ENCODE measurements at regions not wholly inside any gene's neighbourhood (a gene's known extent, or its start where the extent isn't known, plus 50 kb on each side); places are given as distances from the start of the nearest gene placed in this dataset.

GRCh38 chr16:54370278-54371040, 83.9 kb upstream of the IRX3 start:
- H3K4me3 ChIP-seq (ENCODE audit: low read depth, low read length), result no peak overlapping the region
- TF ChIP-seq CTCF (IDR thresholded peaks at IDR 0.05; ENCODE audit: insufficient read depth, low read depth, low read length, missing control alignments), result no peak
- DNase-seq (ENCODE audit: low read depth), result no peak

GRCh38 chr16:54369861-54370260, 83.3 kb upstream of the IRX3 start:
- no peak overlapping the region for H3K4me3 ChIP-seq (ENCODE audit: low read depth, low read length)
- no peak for TF ChIP-seq CTCF (IDR thresholded peaks at IDR 0.05; ENCODE audit: insufficient read depth, low read depth, low read length, missing control alignments)
- DNase-seq (ENCODE audit: low read depth), result no peak

- H3K4me3 ChIP-seq (ENCODE audit: low read depth, low read length), result no peak overlapping the region
- no peak for TF ChIP-seq CTCF (IDR thresholded peaks at IDR 0.05; ENCODE audit: insufficient read depth, low read depth, low read length, missing control alignments)
- DNase-seq (ENCODE audit: low read depth), result no peak
Observed at GRCh38 chr16:54366943-54367342, 80.4 kb upstream of the IRX3 start.

- TF ChIP-seq CTCF (IDR thresholded peaks at IDR 0.05; ENCODE audit: insufficient read depth, low read depth, low read length, missing control alignments), result no peak
- no peak overlapping the region for H3K4me3 ChIP-seq (ENCODE audit: low read depth, low read length)
- DNase-seq (ENCODE audit: low read depth), result no peak
Observed at GRCh38 chr16:54365990-54366634, 79.5 kb upstream of the IRX3 start.

- no peak for DNase-seq (ENCODE audit: low read depth)
- H3K4me3 ChIP-seq (ENCODE audit: low read depth, low read length), result no peak overlapping the region
- TF ChIP-seq CTCF (IDR thresholded peaks at IDR 0.05; ENCODE audit: insufficient read depth, low read depth, low read length, missing control alignments), result no peak
Observed at GRCh38 chr16:54363766-54364165, 77.2 kb upstream of the IRX3 start.

- TF ChIP-seq CTCF (IDR thresholded peaks at IDR 0.05; ENCODE audit: insufficient read depth, low read depth, low read length, missing control alignments), result no peak
- no peak overlapping the region for H3K4me3 ChIP-seq (ENCODE audit: low read depth, low read length)
- DNase-seq (ENCODE audit: low read depth), result no peak
Observed at GRCh38 chr16:54362591-54363206, 76.1 kb upstream of the IRX3 start.
